HEK293T (cell line): ENCODE measurements at regions not wholly inside any gene's neighbourhood (a gene's known extent, or its start where the extent isn't known, plus 50 kb on each side); places are given as distances from the start of the nearest gene placed in this dataset.

Experiments
- ELF4 ChIP-seq: fragments of 450-650 bp; IDR thresholded peaks from 2 replicates; pipeline ENCODE4 v1.6.1; 2017; ENCODE audit warnings: antibody characterized with exemption
- FOXM1 ChIP-seq: fragments of 450-650 bp; IDR thresholded peaks from 2 replicates; pipeline ENCODE4 v1.6.1; 2017; ENCODE audit warnings: mild to moderate bottlenecking, borderline replicate concordance
- SP1 ChIP-seq: fragments of 450-650 bp; IDR thresholded peaks from 2 replicates; pipeline ENCODE4 v1.6.1; 2017
- SUZ12 ChIP-seq: fragments of 450-650 bp; IDR thresholded peaks from 2 replicates; pipeline ENCODE4 v1.6.1; 2016; ENCODE audit warnings: mild to moderate bottlenecking

DNA sequence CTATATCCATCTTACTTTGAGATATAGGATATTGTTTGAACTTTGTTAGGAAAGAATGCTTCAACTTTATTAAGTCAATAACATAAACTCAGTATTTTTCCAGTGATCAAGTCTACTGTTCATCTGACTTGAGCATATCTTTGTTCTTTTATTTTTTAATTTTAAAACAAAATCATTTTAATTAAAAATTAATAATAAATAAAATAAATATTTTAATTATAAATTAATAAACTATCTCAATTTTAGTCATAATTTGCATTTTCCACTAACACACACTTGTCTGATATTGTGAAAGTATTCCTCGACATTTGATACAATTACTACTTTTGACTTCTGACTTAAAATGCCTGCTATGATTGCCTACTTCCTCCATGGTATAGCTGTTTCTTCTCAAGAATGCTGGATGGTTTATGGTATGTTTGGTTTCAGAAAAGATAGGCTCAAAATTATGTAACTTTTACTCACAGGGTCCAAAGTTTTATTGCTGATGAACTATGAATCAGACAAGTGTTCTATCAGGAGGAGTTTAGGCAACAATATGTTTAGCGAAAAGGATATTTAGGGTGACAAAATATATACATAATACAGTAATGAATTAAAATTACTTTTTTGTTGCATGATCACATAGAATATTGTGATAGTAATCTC lies 1132.3 kb upstream of the PCDH10 start:
- TF ChIP-seq SUZ12 (no peak), SP1 (no peak), FOXM1 (no peak), ELF4 (no peak)
